Ovary (tissue), 3 donors: ENCODE measurements at regions not wholly inside any gene's neighbourhood (a gene's known extent, or its start where the extent isn't known, plus 50 kb on each side); places are given as distances from the start of the nearest gene placed in this dataset.

Experiments used
- CTCF ChIP-seq, 3 donors: fragments of 450-650 bp in 2 of 3; fragments of 200-600 bp in 1 of 3; IDR thresholded peaks; one replicate each; pipeline versions ENCODE4 v1.5.1 to v1.8.0; 2016 to 2022; ENCODE audit warnings: antibody characterized with exemption in 3 of 3, mild to moderate bottlenecking in 1 of 3
- EP300 ChIP-seq: sonication (generic); formaldehyde crosslinking; IDR thresholded peaks from one replicate; pipeline ENCODE4 v1.6.1; 2017; ENCODE audit warnings: antibody characterized with exemption
- donor health status: DM: no; HTN: no; CAD: no.

- TF ChIP-seq CTCF (IDR thresholded peaks at IDR 0.05), result no peak
- TF ChIP-seq EP300, result no peak
These were observed 110.7 kb upstream of the UQCRFS1 start for GRCh38 chr19:29323440-29324290.
